HG03196 (cell line): ENCODE measurements at regions not wholly inside any gene's neighbourhood (a gene's known extent, or its start where the extent isn't known, plus 50 kb on each side); places are given as distances from the start of the nearest gene placed in this dataset.

Experiments used
- ATAC-seq: cut with Tn5 transposase; IDR thresholded peaks from one replicate; pipeline ENCODE4 v1.9.1; 2021; ENCODE audit not compliant: unreplicated experiment

DNA sequence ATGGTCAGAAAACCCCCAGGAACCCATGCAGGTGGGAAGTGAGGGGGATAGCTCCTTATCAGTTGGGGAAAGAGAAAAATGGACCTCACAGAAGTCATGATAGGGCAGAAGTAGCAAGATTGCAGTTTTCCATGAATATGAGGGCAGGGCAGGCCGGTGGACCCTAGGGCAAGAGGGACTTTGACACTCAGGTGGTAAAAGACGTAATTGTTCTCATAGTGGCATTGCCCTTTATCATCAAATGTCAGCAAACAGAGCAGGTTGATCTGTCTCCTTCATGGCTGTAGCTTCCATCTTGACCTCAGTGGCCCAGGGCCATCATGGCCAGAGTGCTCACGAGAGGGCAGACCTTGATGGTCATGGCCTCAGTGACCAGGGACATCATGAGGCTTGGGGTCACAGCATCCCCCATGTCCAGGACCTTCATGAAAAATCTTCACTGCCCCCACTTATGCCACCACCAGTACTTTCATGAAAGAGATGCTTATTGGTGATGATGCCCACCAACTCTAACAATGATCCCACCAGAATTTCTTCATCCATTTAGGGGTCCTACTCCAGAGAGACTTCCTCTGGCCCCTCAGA is 127.1 kb downstream of the SNX19 start:
- no peak for ATAC-seq

DNA sequence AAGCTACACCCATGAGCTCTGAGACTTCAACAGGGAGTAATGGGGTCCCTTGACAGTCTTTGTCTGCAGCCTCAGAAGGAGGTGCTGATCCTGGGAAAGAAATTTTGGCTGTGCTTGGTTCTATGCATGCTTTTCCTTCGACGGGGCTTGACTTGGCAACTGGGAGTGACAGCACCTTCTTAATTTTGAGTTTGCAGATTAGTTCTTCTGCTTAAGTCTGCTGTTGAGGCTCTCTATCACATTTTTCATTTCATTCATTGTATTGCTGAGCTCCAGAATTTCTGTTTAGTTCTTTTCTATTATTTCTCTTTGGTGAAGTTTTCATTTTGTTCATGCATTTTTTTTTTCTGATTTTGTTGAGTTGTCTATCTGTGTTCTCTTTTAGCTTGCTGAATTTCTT is 125.6 kb downstream of the SNX19 start:
- no peak for ATAC-seq

DNA sequence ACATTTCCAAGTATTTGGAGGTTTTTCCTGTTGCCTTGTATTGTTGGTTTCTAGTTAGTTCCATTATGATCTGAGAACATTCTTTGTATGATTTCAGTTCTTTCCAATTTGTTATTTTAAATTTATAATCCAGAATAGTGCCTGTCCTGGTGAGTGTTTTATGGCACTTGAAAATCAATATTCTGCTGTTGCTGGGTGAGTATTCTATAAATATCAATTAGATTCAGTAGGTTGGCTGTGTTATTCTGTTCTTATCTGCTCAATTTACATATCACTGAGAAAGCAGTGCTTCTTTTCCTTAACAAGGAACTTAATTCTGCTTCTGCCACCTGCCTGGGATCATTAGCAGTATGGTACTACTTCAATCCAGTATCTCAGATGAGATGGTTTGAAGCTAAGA is 123.5 kb downstream of the SNX19 start:
- no peak for ATAC-seq

DNA sequence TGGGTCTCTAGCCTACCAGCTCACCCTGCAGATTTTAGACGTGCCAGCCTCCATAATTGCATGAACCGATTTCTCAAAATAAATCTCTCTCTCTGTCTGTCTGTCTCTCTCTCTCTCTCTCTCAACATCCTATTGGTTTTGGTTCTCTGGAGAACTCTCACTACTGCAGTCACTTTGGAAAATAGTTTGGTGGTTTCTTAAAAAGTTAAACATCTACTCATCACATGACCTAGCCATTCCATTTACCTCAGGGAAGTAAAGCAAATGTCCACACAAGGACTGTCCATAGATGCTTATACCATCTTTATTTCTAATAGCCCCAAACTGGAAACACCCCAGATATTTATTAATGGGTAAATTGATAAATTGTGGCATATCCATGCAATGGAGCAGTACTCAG is 119.5 kb downstream of the SNX19 start:
- ATAC-seq: no peak

DNA sequence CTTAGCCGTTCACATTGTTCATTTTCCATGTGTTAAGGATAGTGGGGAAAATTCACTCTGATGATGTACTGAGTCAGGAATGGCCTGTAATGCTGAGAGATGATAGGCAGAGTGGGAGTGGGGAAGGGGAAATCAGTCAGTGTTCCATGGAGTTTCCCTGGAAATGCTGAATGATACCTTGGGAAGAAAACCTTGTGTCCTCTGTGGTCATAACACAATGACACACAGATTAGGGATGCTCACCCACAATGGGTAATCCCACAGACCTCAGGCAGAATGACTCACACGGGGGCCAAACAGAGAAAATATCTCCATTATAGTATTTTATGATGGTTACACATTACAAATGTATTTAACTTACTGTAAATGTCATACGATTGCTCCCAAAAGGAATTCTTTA is 118.0 kb downstream of the SNX19 start:
- no peak for ATAC-seq

DNA sequence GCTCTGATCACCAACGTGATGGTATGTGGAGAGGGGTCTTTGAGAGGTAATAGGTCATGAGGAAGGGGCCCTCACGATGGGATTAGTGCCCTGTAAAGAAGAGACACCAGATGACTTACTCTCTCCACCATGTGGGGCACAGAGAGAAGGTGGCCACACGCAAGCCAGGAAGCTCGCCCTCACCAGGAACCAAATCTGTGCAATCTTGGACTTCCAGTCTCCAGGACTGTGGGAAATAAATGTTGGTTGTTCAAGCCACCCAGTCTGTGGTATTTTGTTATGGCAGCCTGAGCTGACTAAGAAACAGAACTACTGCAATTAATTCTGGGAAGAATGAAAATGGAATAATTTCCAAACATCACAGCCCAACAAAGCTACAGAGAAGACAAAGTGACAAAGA is 117.5 kb downstream of the SNX19 start:
- no peak for ATAC-seq

DNA sequence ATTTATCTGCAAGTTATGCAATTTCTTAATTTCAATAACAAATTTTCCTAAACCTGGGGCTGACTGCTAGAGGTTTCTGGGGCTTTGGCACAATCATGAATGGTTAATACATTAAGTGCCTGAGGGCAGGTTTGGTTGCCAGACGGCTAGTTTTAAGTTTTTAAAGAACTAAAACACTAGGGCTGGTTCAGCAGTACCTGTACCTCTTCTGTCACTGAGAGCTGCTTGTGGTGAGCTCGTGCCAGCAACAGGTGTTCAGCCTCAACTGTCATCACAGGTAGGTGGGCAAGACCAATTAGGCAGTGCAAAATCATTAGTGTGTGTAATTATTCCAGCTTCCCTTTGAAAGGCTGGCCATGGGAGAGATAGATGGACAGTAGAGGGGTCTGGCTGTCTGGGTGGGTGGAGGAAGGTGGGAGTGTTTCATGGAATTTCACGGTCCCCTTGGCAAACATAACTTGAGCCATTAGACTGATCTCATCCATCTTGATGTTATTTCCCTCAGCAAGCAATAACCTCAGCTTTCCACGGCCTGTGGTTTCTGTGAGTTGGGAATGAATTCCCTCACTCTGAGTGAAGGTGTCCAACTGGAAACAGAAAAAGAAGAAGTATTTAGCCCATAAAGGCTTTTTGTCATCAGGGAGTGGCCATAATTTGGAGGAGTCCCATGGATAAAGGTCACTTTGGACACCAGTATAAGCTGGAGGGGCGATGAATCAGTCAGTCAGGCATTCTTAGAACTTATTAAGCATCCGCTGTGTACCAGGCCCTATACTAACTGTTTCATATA is 114.8 kb downstream of the SNX19 start:
- no peak for ATAC-seq

DNA sequence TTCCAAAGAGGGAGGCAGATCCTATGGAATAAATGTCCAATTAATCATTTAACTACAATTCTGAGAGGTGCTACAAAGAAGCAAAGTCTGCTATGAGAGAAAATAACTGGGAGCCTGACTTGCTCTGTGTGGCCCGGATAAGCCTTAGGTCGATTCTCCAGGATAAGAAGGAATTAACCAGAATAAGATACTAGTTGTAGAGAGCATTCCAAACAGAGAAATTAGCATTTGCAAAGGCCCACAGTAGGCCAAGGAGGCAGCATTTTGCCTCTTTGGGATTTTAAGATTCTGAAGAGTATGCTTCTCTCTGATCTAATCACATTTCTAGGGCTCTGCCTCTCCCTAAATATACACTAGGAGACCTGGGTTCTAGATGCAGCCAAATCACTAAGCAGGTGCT is 113.7 kb downstream of the SNX19 start:
- ATAC-seq: no peak

DNA sequence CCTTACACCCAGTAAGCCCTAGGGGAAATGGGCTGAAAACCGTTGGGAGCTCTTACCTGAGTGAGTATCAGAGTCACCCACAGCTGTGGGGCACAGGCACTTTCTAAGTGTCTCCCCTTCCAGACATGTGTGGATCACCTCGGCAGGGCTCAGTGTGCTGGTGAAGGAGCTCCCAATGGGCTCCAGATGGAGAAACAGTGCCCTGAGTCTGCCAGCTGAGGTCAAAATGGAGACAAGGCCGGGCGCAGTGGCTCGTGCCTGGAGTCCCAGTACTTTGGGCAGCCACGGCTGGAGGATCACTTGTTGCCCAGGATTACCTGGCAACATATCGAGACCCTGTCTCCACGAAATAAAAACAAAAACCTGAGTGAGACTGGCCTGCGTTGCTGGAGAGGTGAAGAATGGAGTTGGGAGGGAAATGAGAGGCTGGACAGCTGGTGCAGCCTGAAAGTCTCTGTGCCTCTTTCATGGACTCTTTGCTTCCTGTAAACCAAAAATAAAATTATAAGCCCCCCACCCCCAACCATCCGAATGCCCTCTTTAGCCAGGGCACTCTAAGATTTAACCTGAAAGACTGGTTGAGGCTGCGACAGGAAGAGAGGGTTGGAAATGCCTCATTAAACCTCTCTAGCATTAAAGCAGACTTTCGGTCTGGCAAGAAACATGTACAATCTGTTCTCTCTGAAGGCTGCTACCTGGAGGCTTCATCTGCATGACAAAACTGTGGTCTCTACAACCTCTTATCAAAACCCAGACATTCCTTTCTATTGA is 111.8 kb downstream of the SNX19 start:
- ATAC-seq: no peak

DNA sequence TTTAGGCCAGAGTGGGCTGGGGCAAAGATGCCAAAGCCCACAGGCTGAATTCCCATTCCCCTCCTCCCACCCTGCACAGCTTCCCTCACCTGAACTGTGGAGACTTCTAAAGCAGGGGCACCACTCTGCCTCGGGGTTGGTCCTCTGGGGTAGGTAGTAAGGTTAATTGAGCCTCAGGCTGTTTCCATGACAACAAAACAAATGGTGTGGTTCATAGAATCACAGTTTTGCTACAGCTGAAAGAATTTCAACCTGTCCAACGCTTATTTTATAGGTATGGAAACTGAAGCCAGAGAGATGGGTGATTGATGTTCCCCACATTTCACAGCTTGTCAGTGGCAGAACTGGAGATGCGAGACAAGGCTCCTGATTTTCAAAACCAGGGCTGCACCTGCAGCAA is 109.5 kb downstream of the SNX19 start:
- ATAC-seq: no peak

DNA sequence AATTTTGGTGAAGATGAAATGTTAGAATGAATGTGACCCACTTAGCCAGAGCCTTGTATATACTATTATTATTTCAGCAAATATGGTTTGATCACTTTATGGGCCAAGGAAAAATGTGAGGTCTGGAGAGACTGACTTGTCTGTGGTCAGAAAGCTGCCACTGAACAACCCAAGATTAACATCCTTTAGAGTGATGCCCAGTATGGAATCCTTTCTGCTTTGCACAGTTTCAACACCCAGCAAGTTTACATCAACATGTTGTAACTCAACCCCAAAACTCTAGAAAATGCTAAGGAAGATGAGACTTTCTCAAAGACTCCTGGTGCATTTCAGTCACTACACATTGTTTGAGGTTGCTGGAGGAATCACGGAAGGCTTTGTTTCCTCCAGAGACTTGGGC is 107.7 kb downstream of the SNX19 start:
- ATAC-seq: no peak

DNA sequence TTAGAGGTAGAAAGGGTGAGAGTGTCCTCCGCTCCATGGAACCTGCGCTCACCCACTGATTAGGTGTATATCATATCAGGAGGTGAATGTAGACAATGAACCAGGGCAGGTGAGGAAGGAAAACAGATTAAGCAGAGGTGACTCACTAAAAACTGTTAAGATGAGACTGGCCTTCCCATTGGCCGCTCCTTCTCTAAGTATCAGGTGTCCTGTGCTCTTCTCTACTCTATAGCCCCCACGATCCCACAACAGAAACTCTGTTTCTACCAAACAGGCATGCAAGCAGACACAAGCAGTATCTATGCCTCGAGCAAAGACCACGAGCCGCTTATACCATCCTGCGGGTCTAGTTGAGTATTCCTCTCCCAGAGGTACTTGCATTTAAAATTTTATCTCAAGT is 103.1 kb downstream of the SNX19 start:
- ATAC-seq: no peak

DNA sequence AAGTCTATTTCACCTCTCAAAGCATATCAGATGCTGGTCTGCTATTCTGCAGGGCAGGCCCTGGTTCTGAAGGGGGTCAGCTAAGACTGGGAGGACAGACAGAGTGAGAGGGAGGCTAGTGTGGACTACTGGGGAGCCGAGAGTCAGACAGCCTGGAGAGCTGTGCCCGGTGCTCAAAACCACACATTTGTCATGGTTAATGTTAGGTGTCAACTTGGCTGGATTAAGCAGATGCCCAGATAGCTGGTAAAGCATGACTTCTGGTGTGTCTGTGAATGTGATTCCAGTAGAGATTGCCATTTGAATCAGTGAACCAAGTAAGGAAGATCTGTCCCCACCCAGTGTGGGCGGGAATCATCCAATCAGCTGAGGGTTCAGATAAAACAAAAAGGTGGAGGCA is 102.6 kb downstream of the SNX19 start:
- no peak for ATAC-seq

DNA sequence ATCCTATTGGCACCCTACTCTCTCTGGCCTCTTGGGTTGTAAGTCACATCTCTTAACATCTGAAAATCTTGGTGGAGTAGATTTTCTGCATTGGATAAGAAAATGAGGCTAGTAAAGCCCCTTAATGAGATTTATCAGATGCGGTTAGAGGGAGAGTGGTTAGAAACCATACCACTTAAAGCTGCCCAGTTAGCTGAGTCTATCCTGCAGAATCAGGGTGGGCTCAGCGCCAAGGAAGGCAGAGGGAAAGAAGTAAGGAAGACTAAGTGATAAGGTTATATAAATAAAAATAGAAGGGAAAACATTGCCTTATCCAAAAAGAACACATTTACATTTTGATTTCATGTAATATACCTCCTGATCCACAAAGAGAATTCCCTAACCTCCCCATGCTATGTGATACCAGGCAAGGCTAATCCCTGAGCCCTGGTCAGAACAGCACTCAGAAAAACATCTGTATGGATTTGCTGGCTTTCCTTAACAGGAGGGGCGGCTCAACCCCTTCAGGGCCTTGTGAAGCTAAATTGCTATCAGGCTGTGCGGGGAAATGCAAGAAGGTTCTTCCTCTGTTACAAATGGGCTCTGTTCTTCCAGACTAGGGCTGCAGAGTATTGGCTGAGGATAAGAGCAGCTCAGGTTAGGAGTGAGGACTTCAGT is 101.7 kb downstream of the SNX19 start:
- no peak for ATAC-seq

DNA sequence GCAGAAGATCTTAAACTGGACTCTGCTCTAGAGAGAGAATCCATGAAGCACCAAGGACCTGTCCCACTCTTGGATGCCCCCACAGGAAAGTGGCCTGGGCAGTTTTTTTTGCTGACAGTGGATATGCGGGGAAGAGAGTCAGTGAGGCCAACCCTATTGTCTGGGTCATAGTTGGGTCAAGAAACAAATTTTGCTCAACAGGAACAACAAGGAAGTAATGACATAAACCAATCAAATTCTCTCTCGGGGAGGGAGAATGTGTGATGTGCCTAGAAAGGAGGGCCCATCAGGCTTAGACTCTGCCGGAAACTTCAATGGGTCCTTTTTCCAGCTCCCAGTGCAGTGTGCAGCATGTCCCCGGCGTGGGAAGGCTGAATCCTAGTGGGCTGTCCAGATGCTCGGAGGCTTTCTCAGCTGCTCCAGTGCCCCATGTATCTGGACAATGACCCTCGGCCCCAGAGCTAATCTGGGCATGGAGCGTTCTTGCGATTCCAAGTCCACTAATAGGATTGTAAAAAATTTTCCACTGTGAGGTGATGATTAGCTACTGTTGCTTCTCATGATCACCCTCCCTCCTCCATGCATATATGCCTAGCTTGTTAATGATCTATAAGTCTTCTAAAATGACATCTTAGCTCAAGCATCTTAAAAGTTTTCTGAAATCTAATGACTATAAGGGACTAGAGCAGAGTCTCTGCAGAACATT is 101.0 kb downstream of the SNX19 start:
- no peak for ATAC-seq

DNA sequence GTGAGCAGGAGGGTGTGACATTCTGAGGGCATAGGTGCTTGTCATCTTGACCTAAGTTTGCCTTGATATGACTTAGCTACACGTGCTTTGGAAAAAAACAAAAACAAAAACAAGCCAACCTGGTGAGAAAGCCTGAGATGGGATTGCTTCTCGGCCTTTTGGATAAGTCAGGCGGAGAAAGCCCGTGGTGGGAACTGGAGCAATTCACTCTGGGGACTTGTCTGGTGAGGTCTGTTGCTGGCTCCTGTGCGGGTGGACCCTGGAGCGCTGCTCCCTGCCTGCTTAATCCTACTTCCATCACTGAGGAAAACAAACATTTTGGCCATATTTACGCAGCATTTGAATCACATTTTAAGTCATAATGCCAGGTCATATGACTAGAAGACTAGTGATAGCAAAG is 100.3 kb downstream of the SNX19 start:
- no peak for ATAC-seq

DNA sequence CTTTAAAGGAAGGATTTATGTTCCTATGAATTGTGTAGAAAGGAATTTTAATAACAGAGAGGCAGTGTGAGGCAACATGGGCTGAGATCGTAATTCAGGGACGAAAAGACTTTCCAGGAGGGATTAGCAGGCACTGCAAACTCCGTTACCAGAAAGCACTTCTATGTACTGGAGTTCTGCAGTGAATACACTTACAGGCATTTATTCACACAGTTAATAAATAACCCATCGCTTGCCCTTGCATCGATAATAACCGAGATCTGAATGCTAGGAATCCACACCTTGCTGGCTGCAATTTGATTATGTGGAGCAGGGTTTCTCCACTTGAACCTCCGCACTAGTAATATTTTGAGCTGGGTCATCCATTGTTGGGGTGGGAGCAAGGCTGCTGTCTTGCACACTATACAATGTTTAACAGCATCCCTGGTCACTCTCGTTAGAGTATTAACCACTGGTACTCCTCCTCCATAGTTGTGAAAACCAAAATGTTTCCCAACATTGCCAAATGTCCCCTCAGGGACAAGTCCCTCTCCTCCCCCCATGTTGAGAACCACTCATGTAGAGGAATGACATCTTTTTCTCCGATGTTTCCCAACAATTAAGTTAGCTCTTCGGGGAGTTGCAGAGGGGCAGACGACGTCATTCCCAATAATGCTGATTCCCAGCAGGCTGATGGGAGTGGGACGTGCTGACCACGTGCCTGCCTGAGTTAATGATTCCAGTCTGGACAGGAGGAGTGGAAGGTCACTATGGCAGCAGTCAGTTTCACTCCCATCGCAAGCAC is 99.5 kb downstream of the SNX19 start:
- no peak for ATAC-seq

DNA sequence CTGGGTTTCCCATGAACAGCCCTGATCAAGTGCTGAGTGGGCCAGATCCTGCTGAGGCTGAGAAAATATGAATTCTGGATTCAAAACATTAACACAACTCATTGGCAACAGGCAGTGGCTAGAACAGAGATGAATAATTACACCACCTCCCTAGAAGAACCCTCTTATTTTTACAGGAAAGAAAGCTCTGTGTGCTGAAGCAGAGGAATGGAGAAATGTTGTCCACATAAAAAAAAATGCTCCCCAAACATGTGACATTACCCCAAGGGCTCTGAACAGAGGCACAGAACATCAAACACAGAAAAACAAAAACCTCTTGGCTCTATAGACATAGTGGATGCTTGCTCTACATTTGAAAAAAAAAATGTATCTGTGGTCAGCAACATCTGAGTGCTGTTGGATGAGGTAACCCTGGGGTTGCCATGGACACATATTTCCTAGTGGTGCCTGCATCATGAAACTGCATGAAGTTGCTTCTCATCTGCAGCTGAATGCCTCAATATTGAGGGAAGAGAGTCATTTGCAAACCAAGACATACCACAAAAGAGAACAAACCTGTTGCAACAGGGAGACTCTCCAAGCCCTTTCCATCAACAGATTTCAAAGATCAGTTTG is 98.8 kb downstream of the SNX19 start:
- no peak for ATAC-seq

DNA sequence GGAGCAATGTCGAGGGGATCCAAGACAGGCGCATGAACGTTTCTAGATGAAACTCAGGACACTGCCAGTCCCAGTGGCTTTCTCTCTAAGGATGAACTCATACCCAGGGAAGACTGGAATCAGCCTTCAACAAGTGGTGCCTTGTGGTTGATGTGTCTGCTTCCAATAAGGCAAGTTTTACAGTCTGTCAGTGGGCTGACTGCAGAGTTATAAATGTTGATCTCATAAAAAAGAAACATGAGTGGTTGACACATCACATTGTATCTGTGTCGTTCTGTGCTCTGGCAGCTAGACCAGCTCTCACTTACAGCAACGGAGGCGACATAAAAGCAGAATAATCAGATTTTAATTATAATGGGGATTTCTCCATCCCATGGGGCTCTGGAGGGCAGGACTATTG is 96.7 kb downstream of the SNX19 start:
- no peak for ATAC-seq
